Liver (tissue), 8 donors: ENCODE measurements at regions not wholly inside any gene's neighbourhood (a gene's known extent, or its start where the extent isn't known, plus 50 kb on each side); places are given as distances from the start of the nearest gene placed in this dataset.

ENCODE experiments used
- DNase-seq: peaks from one replicate; pipeline ENCODE4 v3.0.0-alpha.2; 2017; ENCODE audit warnings: low spot score
- H3K27ac ChIP-seq, 2 donors: one replicate each; pipeline ENCODE4 v1.7.0; 2013; ENCODE audit warnings: inconsistent platforms in 2 of 2, low read length in 2 of 2, control low read depth in 1 of 2, low read depth in 1 of 2, mild to moderate bottlenecking in 1 of 2
- H3K27me3 ChIP-seq, 4 donors: one replicate each; pipeline versions ENCODE4 v1.6.1 to v1.7.0; 2013; ENCODE audit warnings: low read length in 3 of 4, inconsistent platforms in 1 of 4, mild to moderate bottlenecking in 1 of 4, moderate library complexity in 1 of 4; ENCODE audit not compliant: control insufficient read depth in 4 of 4, insufficient read depth in 4 of 4
- H3K36me3 ChIP-seq, 4 donors: one replicate each; pipeline versions ENCODE4 v1.6.1 to v1.7.0; 2013; ENCODE audit warnings: low read length in 3 of 4, mild to moderate bottlenecking in 3 of 4, low read depth in 1 of 4, moderate library complexity in 1 of 4; ENCODE audit not compliant: control insufficient read depth in 4 of 4, insufficient read depth in 3 of 4
- H3K4me1 ChIP-seq, 4 donors: one replicate each; pipeline versions ENCODE4 v1.6.1 to v1.7.0; 2013; ENCODE audit warnings: low read length in 3 of 4, mild to moderate bottlenecking in 3 of 4, moderate library complexity in 1 of 4; ENCODE audit not compliant: control insufficient read depth in 4 of 4, insufficient read depth in 4 of 4
- H3K4me3 ChIP-seq, 3 donors: one replicate each; pipeline versions ENCODE4 v1.6.1 to v1.7.0; 2013; ENCODE audit warnings: low read length in 3 of 3, control low read depth in 1 of 3, low read depth in 1 of 3, mild to moderate bottlenecking in 1 of 3
- H3K9ac ChIP-seq, 2 donors: one replicate each; pipeline ENCODE4 v1.7.0; 2013; ENCODE audit warnings: low read length in 2 of 2, mild to moderate bottlenecking in 2 of 2, moderate library complexity in 2 of 2, control low read depth in 1 of 2, low read depth in 1 of 2
- H3K9me3 ChIP-seq, 4 donors: one replicate each; pipeline versions ENCODE4 v1.6.1 to v1.7.0; 2013; ENCODE audit warnings: low read length in 3 of 4; ENCODE audit not compliant: control insufficient read depth in 4 of 4
- ATF3 ChIP-seq: IDR thresholded peaks from 2 replicates; pipeline ENCODE4 v1.6.1; 2016; ENCODE audit warnings: antibody characterized with exemption
- EGR1 ChIP-seq, 2 donors: IDR thresholded peaks; 2 replicates each; pipeline ENCODE4 v1.6.1; 2016 to 2018; ENCODE audit warnings: antibody characterized with exemption in 2 of 2, low read depth in 2 of 2
- FOXA1 ChIP-seq: IDR thresholded peaks from 2 replicates; pipeline ENCODE4 v1.6.1; 2016; ENCODE audit warnings: antibody characterized with exemption
- FOXA2 ChIP-seq: IDR thresholded peaks from 2 replicates; pipeline ENCODE4 v1.6.1; 2016; ENCODE audit warnings: antibody characterized with exemption
- GABPA ChIP-seq, 2 donors: IDR thresholded peaks in 1 of 2; conservative IDR thresholded peaks in 1 of 2; 2 replicates each; pipeline ENCODE4 v1.6.1; 2016; ENCODE audit warnings: antibody characterized with exemption in 2 of 2, mild to moderate bottlenecking in 1 of 2, moderate library complexity in 1 of 2
- HNF4G ChIP-seq: IDR thresholded peaks from 2 replicates; pipeline ENCODE4 v1.6.1; 2016; ENCODE audit warnings: antibody characterized with exemption
- JUND ChIP-seq, 2 donors: IDR thresholded peaks; 2 replicates each; pipeline ENCODE4 v1.6.1; 2016; ENCODE audit warnings: antibody characterized with exemption in 2 of 2
- NR2F2 ChIP-seq: IDR thresholded peaks from 2 replicates; pipeline ENCODE4 v1.6.1; 2016; ENCODE audit warnings: antibody characterized with exemption
- RAD21 ChIP-seq, 2 donors: IDR thresholded peaks; 2 replicates each; pipeline ENCODE4 v1.6.1; 2016; ENCODE audit warnings: antibody characterized with exemption in 2 of 2, mild to moderate bottlenecking in 2 of 2
- RXRA ChIP-seq, 2 donors: IDR thresholded peaks; 2 replicates each; pipeline ENCODE4 v1.6.1; 2017 to 2018; ENCODE audit warnings: antibody characterized with exemption in 2 of 2, mild to moderate bottlenecking in 1 of 2
- SP1 ChIP-seq: IDR thresholded peaks from 2 replicates; pipeline ENCODE4 v1.6.1; 2018; ENCODE audit warnings: antibody characterized with exemption, mild to moderate bottlenecking
- TAF1 ChIP-seq: conservative IDR thresholded peaks from 2 replicates; pipeline ENCODE4 v1.6.1; 2016; ENCODE audit warnings: antibody characterized with exemption, mild to moderate bottlenecking
- WGBS: extraction: QIAGEN DNeasy Blood & Tissue Kit; methylation state at CpG from one replicate; pipeline ENCODE4 v1.1.7; 2013; 5-methylcytosine and 5-hydroxymethylcytosine counted together
- TF ChIP-seq, protein P1 (sequence below): IDR thresholded peaks from 2 replicates; pipeline ENCODE4 v1.6.1; 2016; ENCODE audit warnings: antibody characterized with exemption
- TF ChIP-seq, protein P2 (sequence below): IDR thresholded peaks from 2 replicates; pipeline ENCODE4 v1.6.1; 2016; ENCODE audit warnings: antibody characterized with exemption, mild to moderate bottlenecking
- TF ChIP-seq, protein P3 (sequence below): fragments of 150-350 bp; IDR thresholded peaks from 2 replicates; pipeline ENCODE4 v1.5.1; 2017; ENCODE audit warnings: improper control_type of control experiment, low read depth, low read length; ENCODE audit not compliant: missing input control
- donor health status: healthy.
- donor health status: healthy.
- donor health status: healthy.
- donor health status: healthy.
- donor health status: healthy.

- no peaks in the 10 kb centered on the region for H3K4me1 ChIP-seq
- TF ChIP-seq NR2F2 (no peak), GABPA (IDR thresholded peaks at IDR 0.05 in 1 of 2, conservative IDR thresholded peaks at IDR 0.05 in 1 of 2) (no peak), FOXA2 (no peak), RAD21 (IDR thresholded peaks at IDR 0.05) (no peak), FOXA1 (no peak), RXRA (IDR thresholded peaks at IDR 0.05) (no peak), EGR1 (IDR thresholded peaks at IDR 0.05; ENCODE audit: low read depth in 2 of 2) (no peak), TAF1 (no peak), SP1 (no peak), JUND (IDR thresholded peaks at IDR 0.05) (no peak), HNF4G (no peak)
- TF ChIP-seq, protein P1, sequence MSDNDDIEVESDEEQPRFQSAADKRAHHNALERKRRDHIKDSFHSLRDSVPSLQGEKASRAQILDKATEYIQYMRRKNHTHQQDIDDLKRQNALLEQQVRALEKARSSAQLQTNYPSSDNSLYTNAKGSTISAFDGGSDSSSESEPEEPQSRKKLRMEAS = no peak
- TF ChIP-seq, protein P2, sequence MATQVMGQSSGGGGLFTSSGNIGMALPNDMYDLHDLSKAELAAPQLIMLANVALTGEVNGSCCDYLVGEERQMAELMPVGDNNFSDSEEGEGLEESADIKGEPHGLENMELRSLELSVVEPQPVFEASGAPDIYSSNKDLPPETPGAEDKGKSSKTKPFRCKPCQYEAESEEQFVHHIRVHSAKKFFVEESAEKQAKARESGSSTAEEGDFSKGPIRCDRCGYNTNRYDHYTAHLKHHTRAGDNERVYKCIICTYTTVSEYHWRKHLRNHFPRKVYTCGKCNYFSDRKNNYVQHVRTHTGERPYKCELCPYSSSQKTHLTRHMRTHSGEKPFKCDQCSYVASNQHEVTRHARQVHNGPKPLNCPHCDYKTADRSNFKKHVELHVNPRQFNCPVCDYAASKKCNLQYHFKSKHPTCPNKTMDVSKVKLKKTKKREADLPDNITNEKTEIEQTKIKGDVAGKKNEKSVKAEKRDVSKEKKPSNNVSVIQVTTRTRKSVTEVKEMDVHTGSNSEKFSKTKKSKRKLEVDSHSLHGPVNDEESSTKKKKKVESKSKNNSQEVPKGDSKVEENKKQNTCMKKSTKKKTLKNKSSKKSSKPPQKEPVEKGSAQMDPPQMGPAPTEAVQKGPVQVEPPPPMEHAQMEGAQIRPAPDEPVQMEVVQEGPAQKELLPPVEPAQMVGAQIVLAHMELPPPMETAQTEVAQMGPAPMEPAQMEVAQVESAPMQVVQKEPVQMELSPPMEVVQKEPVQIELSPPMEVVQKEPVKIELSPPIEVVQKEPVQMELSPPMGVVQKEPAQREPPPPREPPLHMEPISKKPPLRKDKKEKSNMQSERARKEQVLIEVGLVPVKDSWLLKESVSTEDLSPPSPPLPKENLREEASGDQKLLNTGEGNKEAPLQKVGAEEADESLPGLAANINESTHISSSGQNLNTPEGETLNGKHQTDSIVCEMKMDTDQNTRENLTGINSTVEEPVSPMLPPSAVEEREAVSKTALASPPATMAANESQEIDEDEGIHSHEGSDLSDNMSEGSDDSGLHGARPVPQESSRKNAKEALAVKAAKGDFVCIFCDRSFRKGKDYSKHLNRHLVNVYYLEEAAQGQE = no peak
- TF ChIP-seq, protein P3, sequence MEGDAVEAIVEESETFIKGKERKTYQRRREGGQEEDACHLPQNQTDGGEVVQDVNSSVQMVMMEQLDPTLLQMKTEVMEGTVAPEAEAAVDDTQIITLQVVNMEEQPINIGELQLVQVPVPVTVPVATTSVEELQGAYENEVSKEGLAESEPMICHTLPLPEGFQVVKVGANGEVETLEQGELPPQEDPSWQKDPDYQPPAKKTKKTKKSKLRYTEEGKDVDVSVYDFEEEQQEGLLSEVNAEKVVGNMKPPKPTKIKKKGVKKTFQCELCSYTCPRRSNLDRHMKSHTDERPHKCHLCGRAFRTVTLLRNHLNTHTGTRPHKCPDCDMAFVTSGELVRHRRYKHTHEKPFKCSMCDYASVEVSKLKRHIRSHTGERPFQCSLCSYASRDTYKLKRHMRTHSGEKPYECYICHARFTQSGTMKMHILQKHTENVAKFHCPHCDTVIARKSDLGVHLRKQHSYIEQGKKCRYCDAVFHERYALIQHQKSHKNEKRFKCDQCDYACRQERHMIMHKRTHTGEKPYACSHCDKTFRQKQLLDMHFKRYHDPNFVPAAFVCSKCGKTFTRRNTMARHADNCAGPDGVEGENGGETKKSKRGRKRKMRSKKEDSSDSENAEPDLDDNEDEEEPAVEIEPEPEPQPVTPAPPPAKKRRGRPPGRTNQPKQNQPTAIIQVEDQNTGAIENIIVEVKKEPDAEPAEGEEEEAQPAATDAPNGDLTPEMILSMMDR = no peak
- H3K9me3 ChIP-seq = no peaks in the 10 kb centered on the region
- 77% methylated on average over 22 of the region's 22 CpGs for WGBS
- H3K4me3 ChIP-seq = no peak overlapping the region
- H3K27me3 ChIP-seq = peaks cover 0 to 3% (median 0%) of the 10 kb centered on the region in 4 donors
- H3K36me3 ChIP-seq = no peaks in the 10 kb centered on the region
- no peak for DNase-seq
- no peak overlapping the region for H3K27ac ChIP-seq
- no peak overlapping the region for H3K9ac ChIP-seq
Observed at GRCh38 chr22:49023161-49023878, 804.4 kb downstream of the BRD1 start.

GRCh38 chr22:49022816-49023160, 804.9 kb downstream of the BRD1 start:
- no peak for DNase-seq
- H3K27me3 ChIP-seq = peaks cover 0 to 3% (median 0%) of the 10 kb centered on the region in 4 donors
- no peaks in the 10 kb centered on the region for H3K4me1 ChIP-seq
- no peak overlapping the region for H3K9ac ChIP-seq
- WGBS = 60% methylated on average over 4 of the region's 4 CpGs
- H3K36me3 ChIP-seq = no peaks in the 10 kb centered on the region
- H3K27ac ChIP-seq = no peak overlapping the region
- no peak overlapping the region for H3K4me3 ChIP-seq
- H3K9me3 ChIP-seq = no peaks in the 10 kb centered on the region
- TF ChIP-seq ATF3 = no peak
